ENCODE measurements at regions not wholly inside any gene's neighbourhood (a gene's known extent, or its start where the extent isn't known, plus 50 kb on each side); places are given as distances from the start of the nearest gene placed in this dataset.

DNA sequence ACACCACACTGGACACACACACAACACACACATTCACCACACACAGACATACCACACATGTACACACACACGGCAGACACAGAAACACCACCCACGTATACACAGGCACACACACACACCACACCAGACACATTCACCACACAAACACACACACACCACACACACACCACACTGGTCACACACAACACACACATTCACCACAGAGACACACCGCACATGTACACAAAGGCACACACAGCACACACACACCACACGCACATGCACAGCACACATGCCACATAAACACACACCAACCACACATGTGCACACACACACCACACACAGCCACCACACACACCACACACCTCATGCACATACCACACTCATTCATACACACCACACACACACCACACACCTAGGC lies 84.2 kb upstream of the PRR5 start:
- no TSS peak for BruUV-seq (replicated peaks)
- no peaks in the 10 kb centered on the region for H3K36me3 ChIP-seq (ENCODE audit: control insufficient read depth in 1 of 2, insufficient read depth in 2 of 2, low read length in 2 of 2)
- CTCF ChIA-PET, result no interaction called here
- no peak overlapping the region for H2AFZ ChIP-seq (ENCODE audit: low read depth, low read length, poor library complexity, severe bottlenecking)
- H3K4me3 ChIP-seq (replicated peaks in 1 of 2; ENCODE audit: low read depth in 1 of 2, low read length in 2 of 2), result no peak overlapping the region
- RAD21 ChIA-PET (ENCODE audit: low non-redundant PET in 1 of 2, low total read pairs in 2 of 2, uncharacterized antibody in 2 of 2, unreplicated experiment in 2 of 2), result no interaction called here
- POLR2A ChIA-PET, result no interaction called here
- no peaks in the 10 kb centered on the region for H3K79me2 ChIP-seq (ENCODE audit: insufficient read depth, low read length)
- no peaks in the 10 kb centered on the region for H3K9me2 ChIP-seq (ENCODE audit: insufficient read depth)
- no peak for ATAC-seq
- no peaks in the 10 kb centered on the region for H4K20me1 ChIP-seq (ENCODE audit: insufficient read depth)
- no peaks in the 10 kb centered on the region for H3K27me3 ChIP-seq (ENCODE audit: insufficient read depth, low read length)
- intact Hi-C loops (cut with micrococcal nuclease), result no loop called here
- 0 out of 2 replicates have a peak overlapping the region, but pooled peaks have one; percentile 6 for H3K27ac ChIP-seq (ENCODE audit: low read depth, low read length)
- no peak overlapping the region for H3K4me2 ChIP-seq (ENCODE audit: low read length)
- H3K9me3 ChIP-seq (ENCODE audit: control insufficient read depth in 1 of 2, insufficient read depth in 1 of 2, low read depth in 1 of 2, low read length in 2 of 2), result no peaks in the 10 kb centered on the region; a peak in 2 of 4 replicates
- H3K4me1 ChIP-seq (ENCODE audit: control insufficient read depth in 1 of 2, insufficient read depth in 2 of 2, low read length in 2 of 2), result no peaks in the 10 kb centered on the region
- DNase-seq (ENCODE audit: low read depth, low spot score), result no peak
- TF ChIP-seq ATF3 (IDR thresholded peaks at IDR 0.05) (no peak), POLR2AphosphoS5 (IDR thresholded peaks at IDR 0.05; ENCODE audit: low read depth, low read length) (no peak), SP1 (IDR thresholded peaks at IDR 0.05; ENCODE audit: low read depth) (no peak)
- H3K9ac ChIP-seq (ENCODE audit: low read length), result no peak overlapping the region

- ChIA-PET CTCF (no interaction called here), RAD21 (ENCODE audit: low non-redundant PET in 1 of 2, low total read pairs in 2 of 2, uncharacterized antibody in 2 of 2, unreplicated experiment in 2 of 2) (no interaction called here), POLR2A (no interaction called here)
- TF ChIP-seq SRF (IDR thresholded peaks at IDR 0.05; ENCODE audit: low read depth) (no peak), ZFX (IDR thresholded peaks at IDR 0.05) (no peak), ELF1 (IDR thresholded peaks at IDR 0.05; ENCODE audit: borderline replicate concordance, low read depth) (no peak), SP1 (IDR thresholded peaks at IDR 0.05; ENCODE audit: low read depth) (no peak), JUND (IDR thresholded peaks at IDR 0.05) (no peak), POLR2AphosphoS5 (IDR thresholded peaks at IDR 0.05; ENCODE audit: low read depth, low read length) (no peak), EGR1 (IDR thresholded peaks at IDR 0.05; ENCODE audit: low read depth) (no peak), EZH2phosphoT487 (IDR thresholded peaks at IDR 0.05; ENCODE audit: borderline replicate concordance) (no peak), CEBPB (IDR thresholded peaks at IDR 0.05; ENCODE audit: low read depth) (no peak)
- TF ChIP-seq, protein P1, sequence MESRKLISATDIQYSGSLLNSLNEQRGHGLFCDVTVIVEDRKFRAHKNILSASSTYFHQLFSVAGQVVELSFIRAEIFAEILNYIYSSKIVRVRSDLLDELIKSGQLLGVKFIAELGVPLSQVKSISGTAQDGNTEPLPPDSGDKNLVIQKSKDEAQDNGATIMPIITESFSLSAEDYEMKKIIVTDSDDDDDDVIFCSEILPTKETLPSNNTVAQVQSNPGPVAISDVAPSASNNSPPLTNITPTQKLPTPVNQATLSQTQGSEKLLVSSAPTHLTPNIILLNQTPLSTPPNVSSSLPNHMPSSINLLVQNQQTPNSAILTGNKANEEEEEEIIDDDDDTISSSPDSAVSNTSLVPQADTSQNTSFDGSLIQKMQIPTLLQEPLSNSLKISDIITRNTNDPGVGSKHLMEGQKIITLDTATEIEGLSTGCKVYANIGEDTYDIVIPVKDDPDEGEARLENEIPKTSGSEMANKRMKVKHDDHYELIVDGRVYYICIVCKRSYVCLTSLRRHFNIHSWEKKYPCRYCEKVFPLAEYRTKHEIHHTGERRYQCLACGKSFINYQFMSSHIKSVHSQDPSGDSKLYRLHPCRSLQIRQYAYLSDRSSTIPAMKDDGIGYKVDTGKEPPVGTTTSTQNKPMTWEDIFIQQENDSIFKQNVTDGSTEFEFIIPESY (IDR thresholded peaks at IDR 0.05; ENCODE audit: extremely low read depth, insufficient replicate concordance, low read length), result no peak
- Histone ChIP-seq H3K9ac (ENCODE audit: low read length) (no peak overlapping the region), H3K27ac (ENCODE audit: low read depth, low read length) (0 out of 2 replicates have a peak overlapping the region, but pooled peaks have one; percentile 6), H3K27me3 (ENCODE audit: insufficient read depth, low read length) (no peaks in the 10 kb centered on the region), H3K79me2 (ENCODE audit: insufficient read depth, low read length) (no peaks in the 10 kb centered on the region), H3K9me2 (ENCODE audit: insufficient read depth) (no peaks in the 10 kb centered on the region), H3K9me3 (ENCODE audit: control insufficient read depth in 1 of 2, insufficient read depth in 1 of 2, low read depth in 1 of 2, low read length in 2 of 2) (no peaks in the 10 kb centered on the region; a peak in 2 of 4 replicates), H3K4me1 (ENCODE audit: control insufficient read depth in 1 of 2, insufficient read depth in 2 of 2, low read length in 2 of 2) (no peaks in the 10 kb centered on the region), H4K20me1 (ENCODE audit: insufficient read depth) (no peaks in the 10 kb centered on the region), H3K4me3 (replicated peaks in 1 of 2; ENCODE audit: low read depth in 1 of 2, low read length in 2 of 2) (no peak overlapping the region), H2AFZ (ENCODE audit: low read depth, low read length, poor library complexity, severe bottlenecking) (no peak overlapping the region), H3K4me2 (ENCODE audit: low read length) (no peak overlapping the region), H3K36me3 (ENCODE audit: control insufficient read depth in 1 of 2, insufficient read depth in 2 of 2, low read length in 2 of 2) (no peaks in the 10 kb centered on the region)
- ATAC-seq, result no peak
- intact Hi-C loops (cut with micrococcal nuclease), result no loop called here
- no TSS peak for BruUV-seq (replicated peaks)
- DNase-seq (ENCODE audit: low read depth, low spot score), result no peak
Measured at GRCh38 chr22:44616882-44617655, 84.9 kb upstream of the PRR5 start.
